ENCODE measurements at regions not wholly inside any gene's neighbourhood (a gene's known extent, or its start where the extent isn't known, plus 50 kb on each side); places are given as distances from the start of the nearest gene placed in this dataset.

DNA sequence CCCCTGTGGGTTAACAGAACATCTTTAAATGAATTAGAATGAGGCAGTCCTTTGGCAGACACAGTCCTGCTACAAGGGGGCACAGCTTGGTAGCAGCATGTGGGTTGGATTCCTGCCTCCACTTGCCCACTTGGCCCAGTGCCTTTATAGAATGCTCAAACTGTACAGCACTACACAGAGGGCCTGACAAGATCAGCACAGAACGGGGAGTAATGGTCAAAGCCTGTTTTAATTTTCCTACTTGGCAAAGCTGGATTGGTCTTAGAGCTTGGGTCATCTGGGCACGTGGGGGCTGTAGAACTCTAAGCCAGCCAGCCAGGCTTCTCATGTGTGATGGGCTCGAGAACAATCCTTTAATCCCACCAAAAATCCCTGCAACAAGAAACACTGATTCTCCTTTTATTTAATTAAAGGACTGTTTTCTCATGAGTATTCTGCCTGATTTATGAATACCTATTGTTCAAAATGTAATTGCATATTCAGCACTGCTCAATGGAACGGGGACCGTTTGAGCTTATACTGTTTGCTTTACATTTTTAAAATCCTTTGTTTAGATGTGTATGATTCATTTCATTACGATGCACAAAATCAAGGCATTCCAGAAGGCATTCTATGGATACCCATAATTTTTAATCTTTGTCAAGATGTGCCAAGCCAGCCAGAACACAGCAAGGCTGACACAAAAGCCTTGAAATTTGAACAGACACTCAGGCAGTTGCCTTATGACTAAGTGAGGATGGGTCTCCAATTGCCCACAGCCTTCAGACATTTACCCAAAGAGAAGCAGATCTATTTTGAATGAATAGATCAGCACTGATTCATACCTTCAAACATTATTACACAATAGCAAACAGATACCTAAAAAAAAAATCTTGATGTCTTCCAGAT is 249.3 kb upstream of the TGFBR2 start:
- no peak for TF ChIP-seq JUNB (IDR thresholded peaks at IDR 0.05; ENCODE audit: unreplicated experiment)
- TF ChIP-seq ZNF114 (CRISPR knock-in tag; IDR thresholded peaks at IDR 0.05), result no peak
- TF ChIP-seq, protein P1, sequence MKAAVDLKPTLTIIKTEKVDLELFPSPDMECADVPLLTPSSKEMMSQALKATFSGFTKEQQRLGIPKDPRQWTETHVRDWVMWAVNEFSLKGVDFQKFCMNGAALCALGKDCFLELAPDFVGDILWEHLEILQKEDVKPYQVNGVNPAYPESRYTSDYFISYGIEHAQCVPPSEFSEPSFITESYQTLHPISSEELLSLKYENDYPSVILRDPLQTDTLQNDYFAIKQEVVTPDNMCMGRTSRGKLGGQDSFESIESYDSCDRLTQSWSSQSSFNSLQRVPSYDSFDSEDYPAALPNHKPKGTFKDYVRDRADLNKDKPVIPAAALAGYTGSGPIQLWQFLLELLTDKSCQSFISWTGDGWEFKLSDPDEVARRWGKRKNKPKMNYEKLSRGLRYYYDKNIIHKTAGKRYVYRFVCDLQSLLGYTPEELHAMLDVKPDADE (IDR thresholded peaks at IDR 0.05), result no peak
- no peak for TF ChIP-seq NANOG (IDR thresholded peaks at IDR 0.05; ENCODE audit: borderline replicate concordance)
- no peak for TF ChIP-seq CTCF (conservative IDR thresholded peaks at IDR 0.05; ENCODE audit: low read depth in 2 of 2)
- TF ChIP-seq POLR2AphosphoS5 (IDR thresholded peaks at IDR 0.05; ENCODE audit: low read depth), result no peak
- no peak for TF ChIP-seq EZH2 (IDR thresholded peaks at IDR 0.05; ENCODE audit: low read depth, unreplicated experiment)
- TF ChIP-seq CREB1 (CRISPR knock-in tag; IDR thresholded peaks at IDR 0.05; ENCODE audit: low read depth), result no peak
- TF ChIP-seq ZNF331 (CRISPR knock-in tag; IDR thresholded peaks at IDR 0.05; ENCODE audit: low read depth), result no peak
- TF ChIP-seq, protein P2, sequence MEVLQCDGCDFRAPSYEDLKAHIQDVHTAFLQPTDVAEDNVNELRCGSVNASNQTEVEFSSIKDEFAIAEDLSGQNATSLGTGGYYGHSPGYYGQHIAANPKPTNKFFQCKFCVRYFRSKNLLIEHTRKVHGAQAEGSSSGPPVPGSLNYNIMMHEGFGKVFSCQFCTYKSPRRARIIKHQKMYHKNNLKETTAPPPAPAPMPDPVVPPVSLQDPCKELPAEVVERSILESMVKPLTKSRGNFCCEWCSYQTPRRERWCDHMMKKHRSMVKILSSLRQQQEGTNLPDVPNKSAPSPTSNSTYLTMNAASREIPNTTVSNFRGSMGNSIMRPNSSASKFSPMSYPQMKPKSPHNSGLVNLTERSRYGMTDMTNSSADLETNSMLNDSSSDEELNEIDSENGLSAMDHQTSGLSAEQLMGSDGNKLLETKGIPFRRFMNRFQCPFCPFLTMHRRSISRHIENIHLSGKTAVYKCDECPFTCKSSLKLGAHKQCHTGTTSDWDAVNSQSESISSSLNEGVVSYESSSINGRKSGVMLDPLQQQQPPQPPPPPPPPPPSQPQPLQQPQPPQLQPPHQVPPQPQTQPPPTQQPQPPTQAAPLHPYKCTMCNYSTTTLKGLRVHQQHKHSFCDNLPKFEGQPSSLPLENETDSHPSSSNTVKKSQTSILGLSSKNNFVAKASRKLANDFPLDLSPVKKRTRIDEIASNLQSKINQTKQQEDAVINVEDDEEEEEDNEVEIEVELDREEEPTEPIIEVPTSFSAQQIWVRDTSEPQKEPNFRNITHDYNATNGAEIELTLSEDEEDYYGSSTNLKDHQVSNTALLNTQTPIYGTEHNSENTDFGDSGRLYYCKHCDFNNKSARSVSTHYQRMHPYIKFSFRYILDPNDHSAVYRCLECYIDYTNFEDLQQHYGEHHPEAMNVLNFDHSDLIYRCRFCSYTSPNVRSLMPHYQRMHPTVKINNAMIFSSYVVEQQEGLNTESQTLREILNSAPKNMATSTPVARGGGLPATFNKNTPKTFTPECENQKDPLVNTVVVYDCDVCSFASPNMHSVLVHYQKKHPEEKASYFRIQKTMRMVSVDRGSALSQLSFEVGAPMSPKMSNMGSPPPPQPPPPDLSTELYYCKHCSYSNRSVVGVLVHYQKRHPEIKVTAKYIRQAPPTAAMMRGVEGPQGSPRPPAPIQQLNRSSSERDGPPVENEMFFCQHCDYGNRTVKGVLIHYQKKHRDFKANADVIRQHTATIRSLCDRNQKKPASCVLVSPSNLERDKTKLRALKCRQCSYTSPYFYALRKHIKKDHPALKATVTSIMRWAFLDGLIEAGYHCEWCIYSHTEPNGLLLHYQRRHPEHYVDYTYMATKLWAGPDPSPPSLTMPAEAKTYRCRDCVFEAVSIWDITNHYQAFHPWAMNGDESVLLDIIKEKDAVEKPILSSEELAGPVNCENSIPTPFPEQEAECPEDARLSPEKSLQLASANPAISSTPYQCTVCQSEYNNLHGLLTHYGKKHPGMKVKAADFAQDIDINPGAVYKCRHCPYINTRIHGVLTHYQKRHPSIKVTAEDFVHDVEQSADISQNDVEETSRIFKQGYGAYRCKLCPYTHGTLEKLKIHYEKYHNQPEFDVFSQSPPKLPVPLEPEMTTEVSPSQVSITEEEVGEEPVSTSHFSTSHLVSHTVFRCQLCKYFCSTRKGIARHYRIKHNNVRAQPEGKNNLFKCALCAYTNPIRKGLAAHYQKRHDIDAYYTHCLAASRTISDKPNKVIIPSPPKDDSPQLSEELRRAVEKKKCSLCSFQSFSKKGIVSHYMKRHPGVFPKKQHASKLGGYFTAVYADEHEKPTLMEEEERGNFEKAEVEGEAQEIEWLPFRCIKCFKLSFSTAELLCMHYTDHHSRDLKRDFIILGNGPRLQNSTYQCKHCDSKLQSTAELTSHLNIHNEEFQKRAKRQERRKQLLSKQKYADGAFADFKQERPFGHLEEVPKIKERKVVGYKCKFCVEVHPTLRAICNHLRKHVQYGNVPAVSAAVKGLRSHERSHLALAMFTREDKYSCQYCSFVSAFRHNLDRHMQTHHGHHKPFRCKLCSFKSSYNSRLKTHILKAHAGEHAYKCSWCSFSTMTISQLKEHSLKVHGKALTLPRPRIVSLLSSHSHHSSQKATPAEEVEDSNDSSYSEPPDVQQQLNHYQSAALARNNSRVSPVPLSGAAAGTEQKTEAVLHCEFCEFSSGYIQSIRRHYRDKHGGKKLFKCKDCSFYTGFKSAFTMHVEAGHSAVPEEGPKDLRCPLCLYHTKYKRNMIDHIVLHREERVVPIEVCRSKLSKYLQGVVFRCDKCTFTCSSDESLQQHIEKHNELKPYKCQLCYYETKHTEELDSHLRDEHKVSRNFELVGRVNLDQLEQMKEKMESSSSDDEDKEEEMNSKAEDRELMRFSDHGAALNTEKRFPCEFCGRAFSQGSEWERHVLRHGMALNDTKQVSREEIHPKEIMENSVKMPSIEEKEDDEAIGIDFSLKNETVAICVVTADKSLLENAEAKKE (CRISPR knock-in tag; IDR thresholded peaks at IDR 0.05), result no peak
- no peak for TF ChIP-seq EZH2phosphoT487 (IDR thresholded peaks at IDR 0.05; ENCODE audit: unreplicated experiment)
- TF ChIP-seq, protein P3, sequence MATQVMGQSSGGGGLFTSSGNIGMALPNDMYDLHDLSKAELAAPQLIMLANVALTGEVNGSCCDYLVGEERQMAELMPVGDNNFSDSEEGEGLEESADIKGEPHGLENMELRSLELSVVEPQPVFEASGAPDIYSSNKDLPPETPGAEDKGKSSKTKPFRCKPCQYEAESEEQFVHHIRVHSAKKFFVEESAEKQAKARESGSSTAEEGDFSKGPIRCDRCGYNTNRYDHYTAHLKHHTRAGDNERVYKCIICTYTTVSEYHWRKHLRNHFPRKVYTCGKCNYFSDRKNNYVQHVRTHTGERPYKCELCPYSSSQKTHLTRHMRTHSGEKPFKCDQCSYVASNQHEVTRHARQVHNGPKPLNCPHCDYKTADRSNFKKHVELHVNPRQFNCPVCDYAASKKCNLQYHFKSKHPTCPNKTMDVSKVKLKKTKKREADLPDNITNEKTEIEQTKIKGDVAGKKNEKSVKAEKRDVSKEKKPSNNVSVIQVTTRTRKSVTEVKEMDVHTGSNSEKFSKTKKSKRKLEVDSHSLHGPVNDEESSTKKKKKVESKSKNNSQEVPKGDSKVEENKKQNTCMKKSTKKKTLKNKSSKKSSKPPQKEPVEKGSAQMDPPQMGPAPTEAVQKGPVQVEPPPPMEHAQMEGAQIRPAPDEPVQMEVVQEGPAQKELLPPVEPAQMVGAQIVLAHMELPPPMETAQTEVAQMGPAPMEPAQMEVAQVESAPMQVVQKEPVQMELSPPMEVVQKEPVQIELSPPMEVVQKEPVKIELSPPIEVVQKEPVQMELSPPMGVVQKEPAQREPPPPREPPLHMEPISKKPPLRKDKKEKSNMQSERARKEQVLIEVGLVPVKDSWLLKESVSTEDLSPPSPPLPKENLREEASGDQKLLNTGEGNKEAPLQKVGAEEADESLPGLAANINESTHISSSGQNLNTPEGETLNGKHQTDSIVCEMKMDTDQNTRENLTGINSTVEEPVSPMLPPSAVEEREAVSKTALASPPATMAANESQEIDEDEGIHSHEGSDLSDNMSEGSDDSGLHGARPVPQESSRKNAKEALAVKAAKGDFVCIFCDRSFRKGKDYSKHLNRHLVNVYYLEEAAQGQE (IDR thresholded peaks at IDR 0.05; ENCODE audit: unreplicated experiment), result no peak
- no peak for TF ChIP-seq STAT1 (IDR thresholded peaks at IDR 0.05; ENCODE audit: unreplicated experiment)
- Mint-ChIP-seq H3K4me3 (no peak overlapping the region), H3K27ac (no peak overlapping the region; the same call in 1 of the 2 replicates), H3K36me3 (ENCODE audit: low read depth) (no peaks in the 10 kb centered on the region), H3K4me1 (peaks cover 3% of the 10 kb centered on the region; the same call in 2 of the 3 replicates), H3K27me3 (ENCODE audit: insufficient read depth, low read depth, poor library complexity) (no peaks in the 10 kb centered on the region), H3K9me3 (no peaks in the 10 kb centered on the region)
- H3K4me1 ChIP-seq (ENCODE audit: insufficient read depth), result no peaks in the 10 kb centered on the region
- no peaks in the 10 kb centered on the region for H3K9me2 ChIP-seq (ENCODE audit: insufficient read depth)
- no peak overlapping the region for H2AFZ ChIP-seq
- H3K79me2 ChIP-seq (replicated peaks; ENCODE audit: insufficient read depth), result no peaks in the 10 kb centered on the region
- ATAC-seq (no peak), DNase-seq (ENCODE audit: low spot score) (no peak)
- no peak overlapping the region for H3K4me2 ChIP-seq
- no peaks in the 10 kb centered on the region for H3F3A ChIP-seq (replicated peaks; ENCODE audit: low read depth)
- H3K4me3 ChIP-seq, result no peak overlapping the region
- no peaks in the 10 kb centered on the region for H3K36me3 ChIP-seq (ENCODE audit: insufficient read depth)
- no peaks in the 10 kb centered on the region for H3K27me3 ChIP-seq (ENCODE audit: insufficient read depth)
- H3K27ac ChIP-seq (ENCODE audit: low read depth), result no peak overlapping the region
- H4K20me1 ChIP-seq (replicated peaks; ENCODE audit: insufficient read depth), result no peaks in the 10 kb centered on the region

All from GM23338 (cell line).